ENCODE measurements at regions not wholly inside any gene's neighbourhood (a gene's known extent, or its start where the extent isn't known, plus 50 kb on each side); places are given as distances from the start of the nearest gene placed in this dataset.

DNA sequence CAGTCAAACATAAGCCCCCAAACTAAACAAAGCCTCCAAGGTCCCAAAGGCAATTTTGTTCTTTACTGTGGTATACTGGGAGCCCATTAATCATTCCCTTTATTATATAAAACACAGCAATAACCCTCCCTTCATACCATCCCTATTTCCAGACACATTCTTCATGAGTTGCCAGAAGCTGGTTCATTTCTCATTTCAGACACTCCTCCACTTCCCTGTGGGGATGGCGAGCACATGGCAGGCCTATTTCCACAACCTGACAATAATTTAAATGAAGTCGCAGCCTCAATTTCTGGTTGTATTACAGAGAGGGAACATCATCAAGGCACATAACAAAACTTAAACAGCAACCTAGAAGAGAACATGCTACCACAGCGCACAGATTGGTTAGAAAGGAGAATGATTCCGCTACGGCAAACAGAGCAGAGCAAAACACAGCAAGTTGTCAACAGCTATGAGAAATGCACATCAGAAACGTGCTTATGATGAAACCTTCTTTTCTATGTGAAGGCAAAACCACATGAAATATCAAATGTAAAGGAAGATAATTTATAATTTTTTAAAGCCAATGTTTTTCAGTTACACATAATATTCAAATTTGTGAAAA is 63.3 kb upstream of the ARHGEF3 start:
- H3K27me3 ChIP-seq (ENCODE audit: control insufficient read depth in 3 of 3, insufficient read depth in 3 of 3, low read length in 3 of 3), result no peaks in the 10 kb centered on the region
- H3K9me3 ChIP-seq (ENCODE audit: control insufficient read depth in 2 of 2, insufficient read depth in 1 of 2, low read depth in 1 of 2, low read length in 1 of 2), result peaks cover 0 to 2% of the 10 kb centered on the region in 2 donors
- peaks cover 0 to 3% (median 0%) of the 10 kb centered on the region in 3 donors for H3K36me3 ChIP-seq (ENCODE audit: control insufficient read depth in 3 of 3, insufficient read depth in 2 of 3, low read depth in 1 of 3, low read length in 3 of 3)
- no peak for DNase-seq
- H3K4me3 ChIP-seq (ENCODE audit: low read depth in 1 of 3, low read length in 3 of 3), result no peak overlapping the region
- H3K4me1 ChIP-seq (ENCODE audit: control insufficient read depth in 3 of 3, insufficient read depth in 2 of 3, low read depth in 1 of 3, low read length in 2 of 3), result peaks cover 0 to 3% (median 0%) of the 10 kb centered on the region in 3 donors
- no peak for FAIRE-seq
- WGBS, 3 donors, result 91 to 96% (median 93%) methylated on average over 6 of the region's 6 CpGs
- no peak overlapping the region for H3K27ac ChIP-seq (ENCODE audit: low read depth in 1 of 3, low read length in 2 of 3)

DNA sequence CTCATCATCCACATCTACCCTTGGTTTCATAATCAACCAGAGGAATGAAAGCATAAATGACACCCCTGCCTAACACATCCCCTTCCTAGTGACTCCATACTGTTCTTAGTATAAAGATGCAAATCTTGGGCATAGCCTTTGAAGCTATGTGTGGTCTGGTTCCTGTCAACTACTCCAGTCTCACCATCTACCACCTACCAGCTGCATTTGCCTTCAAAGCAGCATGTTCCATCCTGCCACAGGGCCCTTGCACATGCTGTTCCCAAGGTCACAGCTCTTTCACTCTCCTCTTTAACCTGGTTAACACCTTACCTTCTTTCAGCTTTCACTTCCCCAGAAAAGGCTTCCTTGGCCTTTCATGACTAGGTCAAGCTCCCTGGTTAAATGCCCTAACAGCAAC is 62.3 kb upstream of the ARHGEF3 start:
- DNase-seq (no peak), FAIRE-seq (no peak)
- no peak overlapping the region for H3K4me3 ChIP-seq (ENCODE audit: low read depth in 1 of 3, low read length in 3 of 3)
- H3K36me3 ChIP-seq (ENCODE audit: control insufficient read depth in 3 of 3, insufficient read depth in 2 of 3, low read depth in 1 of 3, low read length in 3 of 3), result peaks cover 0 to 3% (median 0%) of the 10 kb centered on the region in 3 donors
- H3K27me3 ChIP-seq (ENCODE audit: control insufficient read depth in 3 of 3, insufficient read depth in 3 of 3, low read length in 3 of 3), result no peaks in the 10 kb centered on the region
- no peak overlapping the region for H3K27ac ChIP-seq (ENCODE audit: low read depth in 1 of 3, low read length in 2 of 3)
- H3K4me1 ChIP-seq (ENCODE audit: control insufficient read depth in 3 of 3, insufficient read depth in 2 of 3, low read depth in 1 of 3, low read length in 2 of 3), result peaks cover 0 to 3% (median 0%) of the 10 kb centered on the region in 3 donors
- H3K9me3 ChIP-seq (ENCODE audit: control insufficient read depth in 2 of 2, insufficient read depth in 1 of 2, low read depth in 1 of 2, low read length in 1 of 2), result peaks cover 0 to 2% of the 10 kb centered on the region in 2 donors

GRCh38 chr3:56862352-56863062 is 60.8 kb upstream of the ARHGEF3 start:
- Histone ChIP-seq H3K27me3 (ENCODE audit: control insufficient read depth in 3 of 3, insufficient read depth in 3 of 3, low read length in 3 of 3) (no peaks in the 10 kb centered on the region), H3K9me3 (ENCODE audit: control insufficient read depth in 2 of 2, insufficient read depth in 1 of 2, low read depth in 1 of 2, low read length in 1 of 2) (peaks cover 0 to 2% of the 10 kb centered on the region in 2 donors), H3K4me3 (ENCODE audit: low read depth in 1 of 3, low read length in 3 of 3) (no peak overlapping the region), H3K36me3 (ENCODE audit: control insufficient read depth in 3 of 3, insufficient read depth in 2 of 3, low read depth in 1 of 3, low read length in 3 of 3) (peaks cover 0 to 3% (median 0%) of the 10 kb centered on the region in 3 donors), H3K4me1 (ENCODE audit: control insufficient read depth in 3 of 3, insufficient read depth in 2 of 3, low read depth in 1 of 3, low read length in 2 of 3) (peaks cover 0 to 3% (median 0%) of the 10 kb centered on the region in 3 donors), H3K27ac (ENCODE audit: low read depth in 1 of 3, low read length in 2 of 3) (no peak overlapping the region)
- 76 to 78% (median 77%) methylated on average over 6 of the region's 6 CpGs for WGBS, 3 donors
- no peak for DNase-seq
- FAIRE-seq, result no peak

- Histone ChIP-seq H3K9me3 (ENCODE audit: control insufficient read depth in 2 of 2, insufficient read depth in 1 of 2, low read depth in 1 of 2, low read length in 1 of 2) (peaks cover 0 to 2% of the 10 kb centered on the region in 2 donors), H3K4me1 (ENCODE audit: control insufficient read depth in 3 of 3, insufficient read depth in 2 of 3, low read depth in 1 of 3, low read length in 2 of 3) (peaks cover 0 to 3% (median 0%) of the 10 kb centered on the region in 3 donors), H3K4me3 (ENCODE audit: low read depth in 1 of 3, low read length in 3 of 3) (no peak overlapping the region), H3K36me3 (ENCODE audit: control insufficient read depth in 3 of 3, insufficient read depth in 2 of 3, low read depth in 1 of 3, low read length in 3 of 3) (peaks cover 0 to 3% (median 0%) of the 10 kb centered on the region in 3 donors), H3K27me3 (ENCODE audit: control insufficient read depth in 3 of 3, insufficient read depth in 3 of 3, low read length in 3 of 3) (no peaks in the 10 kb centered on the region), H3K27ac (ENCODE audit: low read depth in 1 of 3, low read length in 2 of 3) (no peak overlapping the region)
- 62 to 84% (median 81%) methylated on average over 3 of the region's 3 CpGs for WGBS, 3 donors
- FAIRE-seq, result no peak
- DNase-seq, result no peak
Measured at GRCh38 chr3:56861511-56861910, 59.8 kb upstream of the ARHGEF3 start.

DNA sequence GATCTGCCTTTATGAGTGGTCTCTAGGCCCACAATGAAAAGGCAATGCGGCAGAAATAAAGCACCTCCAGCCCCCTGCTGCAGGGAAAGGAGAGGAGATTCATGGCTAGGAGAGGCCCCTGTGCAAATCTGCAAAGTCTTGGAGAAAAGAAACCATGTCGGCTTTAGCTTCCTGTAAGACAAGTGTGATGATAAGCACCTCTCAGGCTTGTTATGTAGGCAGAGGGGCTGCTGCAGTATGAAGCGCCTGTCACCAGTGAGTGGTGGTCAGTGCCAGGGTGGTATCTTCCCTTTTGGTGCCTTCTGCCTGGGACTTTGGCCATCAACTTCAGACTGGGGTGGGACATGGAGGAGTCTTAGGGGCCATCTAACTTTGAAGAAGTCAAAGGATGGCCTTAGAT is 59.2 kb upstream of the ARHGEF3 start:
- WGBS, 3 donors, result 85 to 92% (median 86%) methylated on average over 3 of the region's 3 CpGs
- FAIRE-seq (no peak), DNase-seq (no peak)
- Histone ChIP-seq H3K4me1 (ENCODE audit: control insufficient read depth in 3 of 3, insufficient read depth in 2 of 3, low read depth in 1 of 3, low read length in 2 of 3) (peaks cover 0 to 3% (median 0%) of the 10 kb centered on the region in 3 donors), H3K9me3 (ENCODE audit: control insufficient read depth in 2 of 2, insufficient read depth in 1 of 2, low read depth in 1 of 2, low read length in 1 of 2) (peaks cover 0 to 2% of the 10 kb centered on the region in 2 donors), H3K4me3 (ENCODE audit: low read depth in 1 of 3, low read length in 3 of 3) (no peak overlapping the region), H3K36me3 (ENCODE audit: control insufficient read depth in 3 of 3, insufficient read depth in 2 of 3, low read depth in 1 of 3, low read length in 3 of 3) (peaks cover 0 to 3% (median 0%) of the 10 kb centered on the region in 3 donors), H3K27me3 (ENCODE audit: control insufficient read depth in 3 of 3, insufficient read depth in 3 of 3, low read length in 3 of 3) (no peaks in the 10 kb centered on the region), H3K27ac (ENCODE audit: low read depth in 1 of 3, low read length in 2 of 3) (no peak overlapping the region)

- Histone ChIP-seq H3K36me3 (ENCODE audit: control insufficient read depth in 3 of 3, insufficient read depth in 2 of 3, low read depth in 1 of 3, low read length in 3 of 3) (peaks cover 0 to 3% (median 0%) of the 10 kb centered on the region in 3 donors), H3K4me1 (ENCODE audit: control insufficient read depth in 3 of 3, insufficient read depth in 2 of 3, low read depth in 1 of 3, low read length in 2 of 3) (peaks cover 0 to 3% (median 0%) of the 10 kb centered on the region in 3 donors), H3K4me3 (ENCODE audit: low read depth in 1 of 3, low read length in 3 of 3) (no peak overlapping the region), H3K27ac (ENCODE audit: low read depth in 1 of 3, low read length in 2 of 3) (no peak overlapping the region), H3K27me3 (ENCODE audit: control insufficient read depth in 3 of 3, insufficient read depth in 3 of 3, low read length in 3 of 3) (no peaks in the 10 kb centered on the region), H3K9me3 (ENCODE audit: control insufficient read depth in 2 of 2, insufficient read depth in 1 of 2, low read depth in 1 of 2, low read length in 1 of 2) (peaks cover 0 to 2% of the 10 kb centered on the region in 2 donors)
- FAIRE-seq, result no peak
- DNase-seq, result no peak
Measured at GRCh38 chr3:56860351-56860750, 58.6 kb upstream of the ARHGEF3 start.

- WGBS, 3 donors, result 76 to 91% (median 78%) methylated on average over 1 of the region's 1 CpG
- peaks cover 0 to 3% (median 0%) of the 10 kb centered on the region in 3 donors for H3K4me1 ChIP-seq (ENCODE audit: control insufficient read depth in 3 of 3, insufficient read depth in 2 of 3, low read depth in 1 of 3, low read length in 2 of 3)
- H3K4me3 ChIP-seq (ENCODE audit: low read depth in 1 of 3, low read length in 3 of 3), result no peak overlapping the region
- no peaks in the 10 kb centered on the region for H3K27me3 ChIP-seq (ENCODE audit: control insufficient read depth in 3 of 3, insufficient read depth in 3 of 3, low read length in 3 of 3)
- H3K27ac ChIP-seq (ENCODE audit: low read depth in 1 of 3, low read length in 2 of 3), result no peak overlapping the region
- peaks cover 0 to 3% (median 0%) of the 10 kb centered on the region in 3 donors for H3K36me3 ChIP-seq (ENCODE audit: control insufficient read depth in 3 of 3, insufficient read depth in 2 of 3, low read depth in 1 of 3, low read length in 3 of 3)
- H3K9me3 ChIP-seq (ENCODE audit: control insufficient read depth in 2 of 2, insufficient read depth in 1 of 2, low read depth in 1 of 2, low read length in 1 of 2), result no peaks in the 10 kb centered on the region
- FAIRE-seq (no peak), DNase-seq (peak in 1 of 2 donors; percentile 5)
Measured at GRCh38 chr3:56858331-56858730, 56.6 kb upstream of the ARHGEF3 start.

- Histone ChIP-seq H3K9me3 (ENCODE audit: control insufficient read depth in 2 of 2, insufficient read depth in 1 of 2, low read depth in 1 of 2, low read length in 1 of 2) (no peaks in the 10 kb centered on the region), H3K36me3 (ENCODE audit: control insufficient read depth in 3 of 3, insufficient read depth in 2 of 3, low read depth in 1 of 3, low read length in 3 of 3) (no peaks in the 10 kb centered on the region), H3K4me1 (ENCODE audit: control insufficient read depth in 3 of 3, insufficient read depth in 2 of 3, low read depth in 1 of 3, low read length in 2 of 3) (no peaks in the 10 kb centered on the region), H3K27ac (ENCODE audit: low read depth in 1 of 3, low read length in 2 of 3) (no peak overlapping the region), H3K27me3 (ENCODE audit: control insufficient read depth in 3 of 3, insufficient read depth in 3 of 3, low read length in 3 of 3) (no peaks in the 10 kb centered on the region), H3K4me3 (ENCODE audit: low read depth in 1 of 3, low read length in 3 of 3) (no peak overlapping the region)
- DNase-seq (no peak), FAIRE-seq (no peak)
- WGBS, 3 donors, result 82 to 91% (median 88%) methylated on average over 4 of the region's 4 CpGs
Measured at GRCh38 chr3:56857178-56857577, 55.4 kb upstream of the ARHGEF3 start.

Data from small intestine (tissue), 7 donors.